Skeletal muscle satellite cell (primary cell): ENCODE measurements at regions not wholly inside any gene's neighbourhood (a gene's known extent, or its start where the extent isn't known, plus 50 kb on each side); places are given as distances from the start of the nearest gene placed in this dataset.
"Not testable (repeated sequence)": the region's sequence is repeated elsewhere in the genome, so short reads cannot be mapped to it uniquely, and the experiment has no call there.

Experiments
- H3K27me3 ChIP-seq: 2 replicates; pipeline ENCODE4 v1.7.0; 2013; ENCODE audit warnings: low read length; ENCODE audit not compliant: control insufficient read depth, insufficient read depth
- H3K36me3 ChIP-seq: 2 replicates; pipeline ENCODE4 v1.7.0; 2013; ENCODE audit warnings: mild to moderate bottlenecking, control low read depth, low read length; ENCODE audit not compliant: insufficient read depth
- H3K4me1 ChIP-seq: 2 replicates; pipeline ENCODE4 v1.7.0; 2013; ENCODE audit warnings: low read length; ENCODE audit not compliant: control insufficient read depth, insufficient read depth
- H3K4me2 ChIP-seq: 2 replicates; pipeline ENCODE4 v1.7.0; 2013; ENCODE audit warnings: mild to moderate bottlenecking, low read length
- H3K4me3 ChIP-seq: 2 replicates; pipeline ENCODE4 v1.7.0; 2013; ENCODE audit warnings: low read length
- H3K9ac ChIP-seq: 2 replicates; pipeline ENCODE4 v1.7.0; 2013; ENCODE audit warnings: mild to moderate bottlenecking, low read depth, low read length, moderate library complexity
- H3K9me3 ChIP-seq: replicated peaks from 2 replicates; pipeline ENCODE4 v1.7.0; 2013; ENCODE audit warnings: mild to moderate bottlenecking, control low read depth, low read length

DNA sequence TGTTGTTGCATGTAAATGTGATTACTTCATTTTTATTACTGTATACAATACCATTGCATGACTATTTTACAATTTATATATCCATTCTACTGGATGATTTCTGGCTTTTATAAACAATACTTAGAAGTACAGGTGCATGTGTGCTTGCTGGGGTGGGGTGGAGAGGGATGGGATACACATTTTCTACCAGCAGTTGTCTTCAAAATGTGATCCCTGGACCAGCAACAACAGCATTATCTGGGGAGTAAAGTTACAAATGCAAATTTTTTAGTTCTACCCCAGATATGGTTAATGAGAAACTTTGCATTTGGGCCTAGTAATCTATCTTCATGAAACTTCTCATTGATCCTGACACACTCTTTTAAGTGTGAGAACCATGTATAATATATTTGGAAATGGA is 905.4 kb upstream of the ATXN7L3B start:
- no peaks in the 10 kb centered on the region for H3K27me3 ChIP-seq
- H3K36me3 ChIP-seq = no peaks in the 10 kb centered on the region
- no peak overlapping the region for H3K4me3 ChIP-seq
- no peaks in the 10 kb centered on the region for H3K9me3 ChIP-seq
- no peak overlapping the region for H3K9ac ChIP-seq
- H3K4me1 ChIP-seq = no peaks in the 10 kb centered on the region
- H3K4me2 ChIP-seq = no peak overlapping the region

DNA sequence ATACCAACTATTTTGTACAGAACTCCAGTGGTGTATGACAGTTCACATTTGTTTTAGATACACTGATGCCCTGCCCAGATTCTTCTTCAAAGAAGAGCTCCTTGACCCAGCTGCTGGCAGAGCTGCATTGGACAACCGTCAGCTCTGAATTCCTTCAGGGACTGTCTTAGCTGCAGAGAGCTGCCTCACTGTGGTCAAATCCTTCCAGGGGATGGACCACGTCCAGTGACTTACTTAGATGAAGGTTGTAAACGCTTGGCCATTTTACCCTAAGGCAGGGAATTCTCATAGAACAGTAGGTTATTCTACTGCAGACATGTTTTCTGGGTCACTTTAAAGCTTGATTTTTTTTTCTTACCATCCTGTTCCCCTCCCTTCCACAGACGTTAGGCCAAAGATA is 905.0 kb upstream of the ATXN7L3B start:
- no peak overlapping the region for H3K4me2 ChIP-seq
- H3K36me3 ChIP-seq = no peaks in the 10 kb centered on the region
- no peaks in the 10 kb centered on the region for H3K27me3 ChIP-seq
- H3K9me3 ChIP-seq = no peaks in the 10 kb centered on the region
- H3K4me3 ChIP-seq = no peak overlapping the region
- H3K4me1 ChIP-seq = no peaks in the 10 kb centered on the region
- no peak overlapping the region for H3K9ac ChIP-seq

DNA sequence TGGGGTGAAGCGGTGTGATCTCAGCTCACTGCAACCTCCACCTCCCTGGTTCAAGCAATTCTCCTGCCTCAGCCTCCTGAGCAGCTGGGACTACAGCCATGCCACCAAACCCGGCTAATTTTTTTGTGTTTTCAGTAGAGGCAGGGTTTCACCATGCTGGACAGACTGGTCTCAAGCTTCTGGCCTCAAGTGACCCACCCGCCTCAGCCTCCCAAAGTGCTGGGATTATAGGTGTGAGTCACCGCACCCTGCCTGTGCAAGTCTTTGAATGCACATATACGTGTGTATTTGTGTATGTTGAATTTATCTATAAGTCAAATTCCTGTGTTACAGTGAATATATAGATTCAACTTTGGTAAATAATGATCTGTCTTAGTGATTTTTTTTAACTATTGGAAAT is 898.2 kb upstream of the ATXN7L3B start:
- not testable (repeated sequence) for H3K9me3 ChIP-seq, H3K36me3 ChIP-seq, H3K9ac ChIP-seq, H3K4me3 ChIP-seq, H3K4me2 ChIP-seq, H3K4me1 ChIP-seq, H3K27me3 ChIP-seq

DNA sequence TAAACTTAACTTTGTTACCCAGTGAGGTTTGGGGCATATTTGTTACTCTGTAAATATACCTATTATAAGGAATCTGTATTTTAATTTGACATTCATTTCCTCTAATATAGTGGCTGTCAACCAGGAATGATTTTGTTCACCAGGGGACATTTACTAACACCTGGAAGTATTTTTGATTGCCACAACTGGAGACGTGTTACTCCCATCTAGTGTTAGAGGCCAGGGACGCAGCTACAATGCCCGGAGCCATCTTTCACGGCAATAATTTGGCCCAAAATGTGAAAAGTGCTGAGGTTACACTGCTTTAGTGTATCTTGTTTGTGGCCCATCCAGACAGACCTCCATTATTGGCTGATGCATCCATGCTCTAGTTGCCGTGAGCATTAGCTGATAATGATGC is 881.3 kb upstream of the ATXN7L3B start:
- Histone ChIP-seq H3K4me2 (no peak overlapping the region), H3K36me3 (no peaks in the 10 kb centered on the region), H3K9me3 (no peaks in the 10 kb centered on the region), H3K4me1 (no peaks in the 10 kb centered on the region), H3K27me3 (no peaks in the 10 kb centered on the region), H3K4me3 (no peak overlapping the region), H3K9ac (no peak overlapping the region)

DNA sequence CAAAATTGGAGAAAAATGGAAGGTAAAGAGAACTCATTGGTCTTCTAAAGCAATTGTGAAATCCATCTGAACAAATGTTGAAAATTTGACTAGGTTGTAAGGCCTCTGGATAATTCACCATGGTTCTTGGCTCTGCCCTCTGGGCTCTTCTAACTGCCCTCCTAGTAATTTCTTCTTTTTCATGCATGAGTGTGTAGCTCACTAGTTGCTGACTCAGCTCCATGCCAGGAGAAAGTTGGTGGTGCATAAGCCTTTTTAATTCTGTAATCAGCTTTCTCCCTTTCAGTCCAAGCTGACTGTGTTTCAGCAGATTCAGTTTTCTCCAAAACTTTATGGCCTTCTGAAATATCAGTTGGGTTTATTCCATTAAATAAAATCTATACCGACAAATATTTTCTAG is 877.8 kb upstream of the ATXN7L3B start:
- H3K9ac ChIP-seq = no peak overlapping the region
- no peaks in the 10 kb centered on the region for H3K9me3 ChIP-seq
- H3K4me2 ChIP-seq = no peak overlapping the region
- H3K4me3 ChIP-seq = no peak overlapping the region
- no peaks in the 10 kb centered on the region for H3K27me3 ChIP-seq
- H3K4me1 ChIP-seq = no peaks in the 10 kb centered on the region
- no peaks in the 10 kb centered on the region for H3K36me3 ChIP-seq

DNA sequence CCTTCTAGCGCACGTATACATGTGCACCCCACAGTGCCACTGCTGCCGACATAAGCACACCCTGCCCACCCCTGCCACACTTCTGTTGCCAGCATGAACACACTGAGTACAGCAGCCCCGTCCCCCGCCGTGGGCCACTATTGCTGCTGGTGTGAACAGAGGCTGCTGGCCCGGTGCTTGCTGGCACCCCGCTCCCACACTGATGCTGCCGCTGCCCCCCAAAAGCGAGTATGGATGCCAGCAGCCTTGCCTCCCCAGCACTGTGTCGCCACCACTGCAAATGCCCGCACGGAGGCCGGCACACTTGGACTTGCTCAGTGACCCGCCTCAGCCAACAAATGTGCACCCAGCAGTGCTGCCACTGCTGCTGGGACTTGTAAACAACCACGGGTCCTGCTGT is 872.4 kb upstream of the ATXN7L3B start:
- Histone ChIP-seq H3K9me3 (no peaks in the 10 kb centered on the region), H3K27me3 (no peaks in the 10 kb centered on the region), H3K4me1 (no peaks in the 10 kb centered on the region)

DNA sequence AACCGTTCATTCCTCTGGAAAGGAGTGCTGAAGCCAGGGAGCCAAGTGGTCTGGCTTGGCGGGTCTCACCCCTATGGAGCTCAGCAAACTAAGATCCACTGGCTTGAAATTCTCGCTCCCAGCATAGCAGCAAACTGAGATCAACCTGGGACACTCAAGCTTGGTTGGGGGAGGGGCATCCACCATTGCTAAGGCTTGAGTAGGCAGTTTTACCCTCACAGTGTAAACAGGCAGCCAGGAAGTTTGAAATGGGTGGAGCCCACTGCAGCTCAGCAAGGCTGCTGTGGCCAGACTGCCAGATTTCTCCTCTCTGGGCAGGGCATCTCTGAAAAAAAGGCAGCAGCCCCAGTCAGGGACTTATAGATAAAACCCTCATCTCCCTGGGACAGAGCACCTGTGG is 866.1 kb upstream of the ATXN7L3B start:
- H3K4me1 ChIP-seq, H3K4me3 ChIP-seq, H3K36me3 ChIP-seq, H3K9me3 ChIP-seq, H3K4me2 ChIP-seq, H3K27me3 ChIP-seq, H3K9ac ChIP-seq: not testable (repeated sequence)

More for the DNA sequence above, 872.4 kb upstream of the ATXN7L3B start:
- Histone ChIP-seq H3K36me3 (no peaks in the 10 kb centered on the region), H3K9ac (no peak overlapping the region), H3K4me2 (no peak overlapping the region), H3K4me3 (no peak overlapping the region)

DNA sequence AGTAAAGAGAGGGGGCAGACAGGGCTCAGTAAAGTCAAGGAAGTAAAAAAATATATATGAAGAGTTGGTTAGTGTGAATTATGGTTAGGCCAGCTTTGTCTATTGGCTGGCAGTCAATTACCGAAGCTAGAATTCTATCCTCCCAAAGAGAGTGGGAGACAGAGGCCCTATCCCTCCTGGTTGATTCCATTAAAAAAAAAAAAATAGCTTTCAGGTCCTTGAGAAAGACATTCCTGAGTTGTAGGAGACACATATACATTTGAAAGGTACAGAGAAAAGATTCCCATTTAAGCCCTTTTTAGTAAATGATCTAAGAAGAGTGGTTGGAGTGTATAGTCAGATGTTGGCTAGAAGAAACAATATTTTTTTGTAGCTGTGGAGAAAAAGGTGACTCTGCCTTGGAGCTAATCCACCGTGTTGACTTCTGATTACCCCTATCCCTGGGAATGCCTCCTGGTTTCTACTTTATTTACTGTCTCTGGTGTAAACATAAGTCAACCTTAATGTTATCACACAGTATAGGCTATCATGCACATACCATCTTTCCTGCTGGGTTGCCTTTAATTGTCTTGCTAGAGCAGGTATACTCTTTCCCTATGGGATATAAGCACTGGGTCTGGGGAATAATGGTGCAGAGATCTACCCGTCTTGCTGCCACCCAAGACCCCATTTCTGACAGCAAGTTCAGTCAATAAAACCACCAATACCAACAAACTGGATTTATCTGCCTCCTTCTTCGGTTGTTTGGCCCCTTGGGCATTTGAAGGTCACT is 859.9 kb upstream of the ATXN7L3B start:
- no peaks in the 10 kb centered on the region for H3K36me3 ChIP-seq
- H3K9ac ChIP-seq = no peak overlapping the region
- H3K9me3 ChIP-seq = no peaks in the 10 kb centered on the region
- H3K4me1 ChIP-seq = no peaks in the 10 kb centered on the region
- H3K4me2 ChIP-seq = no peak overlapping the region
- no peaks in the 10 kb centered on the region for H3K27me3 ChIP-seq
- H3K4me3 ChIP-seq = no peak overlapping the region

DNA sequence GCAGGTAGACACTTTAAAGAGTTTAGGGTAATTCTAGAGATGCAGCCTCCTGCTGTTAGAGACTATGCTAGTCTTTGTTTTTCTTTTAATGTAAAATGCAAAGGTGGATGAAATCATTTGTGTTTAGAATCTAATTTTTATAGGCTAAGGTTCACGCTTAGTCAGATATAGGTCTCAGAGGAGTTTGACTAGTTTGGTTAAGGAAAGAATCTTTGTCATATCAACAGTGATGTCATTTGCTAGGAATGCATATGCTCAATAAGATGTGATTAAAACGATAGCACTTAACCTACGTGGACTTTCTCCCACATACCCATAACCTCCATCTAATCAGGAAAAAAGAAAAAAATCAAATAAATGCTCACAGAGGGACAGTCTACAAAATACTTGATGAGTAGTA is 859.3 kb upstream of the ATXN7L3B start:
- H3K4me1 ChIP-seq = no peaks in the 10 kb centered on the region
- H3K27me3 ChIP-seq = no peaks in the 10 kb centered on the region
- no peak overlapping the region for H3K9ac ChIP-seq
- no peak overlapping the region for H3K4me3 ChIP-seq
- no peaks in the 10 kb centered on the region for H3K9me3 ChIP-seq
- no peaks in the 10 kb centered on the region for H3K36me3 ChIP-seq
- H3K4me2 ChIP-seq = no peak overlapping the region

DNA sequence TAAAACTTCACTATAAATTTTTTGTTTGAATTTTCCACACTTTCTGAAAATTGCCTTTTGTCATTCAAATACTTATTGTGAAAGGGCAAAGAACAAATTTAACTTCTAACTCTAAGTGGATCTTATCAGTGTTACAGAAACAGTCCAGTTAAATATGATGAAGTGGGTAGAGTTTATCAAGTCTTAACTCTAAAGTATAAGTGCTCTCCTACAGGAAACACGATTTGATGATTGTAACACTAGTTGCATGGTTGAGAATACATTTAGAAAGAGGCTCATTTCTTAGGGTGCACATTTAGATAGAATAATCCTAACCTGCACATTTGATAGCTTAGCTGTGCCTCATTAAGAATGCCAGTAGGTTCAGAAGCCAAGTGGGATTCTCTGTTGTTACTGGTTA is 838.3 kb upstream of the ATXN7L3B start:
- Histone ChIP-seq H3K9me3 (no peaks in the 10 kb centered on the region), H3K27me3 (no peaks in the 10 kb centered on the region), H3K4me3 (no peak overlapping the region), H3K4me1 (no peaks in the 10 kb centered on the region), H3K36me3 (no peaks in the 10 kb centered on the region), H3K9ac (no peak overlapping the region), H3K4me2 (no peak overlapping the region)

DNA sequence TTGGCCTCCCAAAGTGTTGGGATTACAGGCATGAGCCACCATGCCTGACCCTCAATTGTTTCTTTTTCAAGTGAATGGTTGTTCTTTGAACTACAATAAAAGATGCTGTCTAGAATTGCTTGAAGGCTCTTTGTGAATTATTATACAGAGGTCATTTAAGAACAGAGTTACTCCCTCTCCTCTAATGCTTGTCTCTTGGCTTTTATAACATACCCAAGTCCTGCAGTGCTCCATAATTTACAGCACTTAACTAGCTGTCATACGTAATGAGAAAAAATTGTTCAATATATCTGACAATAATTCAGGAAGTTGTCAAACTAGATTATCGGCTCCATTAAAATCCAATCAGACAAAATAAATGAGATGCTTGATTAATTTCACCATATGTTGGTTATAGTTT is 823.0 kb upstream of the ATXN7L3B start:
- H3K36me3 ChIP-seq = no peaks in the 10 kb centered on the region
- H3K9ac ChIP-seq = no peak overlapping the region
- H3K4me1 ChIP-seq = no peaks in the 10 kb centered on the region
- no peak overlapping the region for H3K4me2 ChIP-seq
- H3K4me3 ChIP-seq = no peak overlapping the region
- no peaks in the 10 kb centered on the region for H3K9me3 ChIP-seq
- H3K27me3 ChIP-seq = no peaks in the 10 kb centered on the region

DNA sequence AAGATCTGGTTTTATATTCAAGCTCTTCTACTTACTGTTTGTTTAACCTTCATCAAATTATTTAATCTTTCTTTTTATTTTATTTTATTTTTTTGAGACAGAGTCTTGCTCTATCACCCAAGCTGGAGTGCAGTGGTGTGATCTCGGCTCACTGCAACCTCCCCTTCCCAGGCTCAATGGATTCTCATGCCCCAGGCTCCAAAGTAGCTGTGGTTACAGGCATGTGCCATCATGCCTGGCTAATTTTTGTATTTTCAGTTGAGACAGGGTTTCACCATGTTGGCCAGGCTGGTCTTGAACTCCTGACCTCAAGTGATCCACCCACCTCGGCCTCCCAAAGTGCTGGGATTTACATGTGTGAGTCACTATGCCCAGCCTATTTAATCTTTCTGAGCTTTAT is 821.5 kb upstream of the ATXN7L3B start:
- H3K27me3 ChIP-seq, H3K4me2 ChIP-seq, H3K4me3 ChIP-seq, H3K4me1 ChIP-seq, H3K9ac ChIP-seq, H3K36me3 ChIP-seq, H3K9me3 ChIP-seq: not testable (repeated sequence)
